Tibial nerve (tissue), 4 donors: ENCODE measurements at regions not wholly inside any gene's neighbourhood (a gene's known extent, or its start where the extent isn't known, plus 50 kb on each side); places are given as distances from the start of the nearest gene placed in this dataset.

Experiments used
- DNase-seq, 2 donors: peaks; one replicate each; pipeline ENCODE4 v3.0.0-alpha.2; 2019; ENCODE audit warnings: low spot score in 2 of 2
- H3K27ac ChIP-seq, 4 donors: fragments of 200-600 bp; sonication (generic) in 3 of 4; one replicate each; pipeline ENCODE4 v1.5.1; 2017 to 2019; ENCODE audit warnings: mild to moderate bottlenecking in 1 of 4
- H3K27me3 ChIP-seq, 2 donors: fragments of 200-600 bp; sonication (generic) in 1 of 2; one replicate each; pipeline versions ENCODE4 v1.5.1 to v1.6.0; 2017 to 2019
- H3K36me3 ChIP-seq, 3 donors: fragments of 200-600 bp; sonication (generic); one replicate each; pipeline ENCODE4 v1.5.1; 2018 to 2019
- H3K4me1 ChIP-seq, 4 donors: fragments of 200-600 bp; sonication (generic) in 3 of 4; one replicate each; pipeline ENCODE4 v1.5.1; 2017 to 2019
- H3K4me3 ChIP-seq, 4 donors: fragments of 200-600 bp; sonication (generic) in 3 of 4; one replicate each; pipeline ENCODE4 v1.5.1; 2017 to 2019; ENCODE audit warnings: mild to moderate bottlenecking in 1 of 4, moderate library complexity in 1 of 4
- H3K9me3 ChIP-seq, 4 donors: fragments of 200-600 bp; sonication (generic) in 3 of 4; one replicate each; pipeline ENCODE4 v1.5.1; 2017 to 2019
- CTCF ChIP-seq, 5 experiments: fragments of 200-600 bp in 3 of 5; fragments of 450-650 bp in 2 of 5; sonication (generic) in 3 of 5; IDR thresholded peaks; one replicate each; pipeline ENCODE4 v1.5.1; 2016 to 2019; ENCODE audit warnings: antibody characterized with exemption in 5 of 5, mild to moderate bottlenecking in 3 of 5, moderate library complexity in 2 of 5
- EP300 ChIP-seq, 2 donors: sonication (generic); formaldehyde crosslinking; IDR thresholded peaks; one replicate each; pipeline ENCODE4 v1.6.1; 2017; ENCODE audit warnings: antibody characterized with exemption in 2 of 2, mild to moderate bottlenecking in 1 of 2
- POLR2A ChIP-seq, 2 donors: fragments of 450-650 bp; IDR thresholded peaks; one replicate each; pipeline ENCODE4 v1.6.1; 2017; ENCODE audit warnings: antibody characterized with exemption in 2 of 2, mild to moderate bottlenecking in 2 of 2, moderate library complexity in 2 of 2
- WGBS, 2 donors: methylation state at CpG; one replicate each; pipeline ENCODE4 v1.1.5; 2018; 5-methylcytosine and 5-hydroxymethylcytosine counted together

- Histone ChIP-seq H3K27me3 (no peaks in the 10 kb centered on the region), H3K4me1 (peaks cover 0 to 14% (median 0%) of the 10 kb centered on the region in 4 donors), H3K4me3 (no peak overlapping the region), H3K36me3 (no peaks in the 10 kb centered on the region), H3K27ac (no peak overlapping the region), H3K9me3 (no peaks in the 10 kb centered on the region)
- DNase-seq = no peak
- 65 to 93% methylated on average over 2 of the region's 2 CpGs for WGBS, 2 donors
- TF ChIP-seq CTCF (IDR thresholded peaks at IDR 0.05) (no peak), EP300 (IDR thresholded peaks at IDR 0.05) (no peak), POLR2A (IDR thresholded peaks at IDR 0.05) (no peak)
These were observed 204.2 kb upstream of the CDKN3 start for GRCh38 chr14:54192610-54193009.

- H3K4me3 ChIP-seq = no peak overlapping the region
- no peaks in the 10 kb centered on the region for H3K27me3 ChIP-seq
- H3K27ac ChIP-seq = no peak overlapping the region
- TF ChIP-seq CTCF (IDR thresholded peaks at IDR 0.05) (no peak), EP300 (IDR thresholded peaks at IDR 0.05) (no peak), POLR2A (IDR thresholded peaks at IDR 0.05) (no peak)
- peaks cover 0 to 14% (median 0%) of the 10 kb centered on the region in 4 donors for H3K4me1 ChIP-seq
- DNase-seq = no peak
- H3K9me3 ChIP-seq = no peaks in the 10 kb centered on the region
- 79 to 86% methylated on average over 3 of the region's 3 CpGs for WGBS, 2 donors
- no peaks in the 10 kb centered on the region for H3K36me3 ChIP-seq
These were observed 202.9 kb upstream of the CDKN3 start for GRCh38 chr14:54193871-54194270.

GRCh38 chr14:54194501-54194900 is 202.3 kb upstream of the CDKN3 start:
- Histone ChIP-seq H3K4me1 (peaks cover 0 to 9% (median 0%) of the 10 kb centered on the region in 4 donors), H3K36me3 (no peaks in the 10 kb centered on the region), H3K27ac (no peak overlapping the region), H3K27me3 (no peaks in the 10 kb centered on the region), H3K9me3 (no peaks in the 10 kb centered on the region), H3K4me3 (no peak overlapping the region)
- DNase-seq = no peak
- WGBS, 2 donors = 46 to 49% methylated on average over 2 of the region's 2 CpGs
- TF ChIP-seq CTCF (IDR thresholded peaks at IDR 0.05) = no peak
- no peak for TF ChIP-seq EP300 (IDR thresholded peaks at IDR 0.05)
- no peak for TF ChIP-seq POLR2A (IDR thresholded peaks at IDR 0.05)

GRCh38 chr14:54197369-54197768 is 199.4 kb upstream of the CDKN3 start:
- no peak for TF ChIP-seq CTCF (IDR thresholded peaks at IDR 0.05)
- TF ChIP-seq POLR2A (IDR thresholded peaks at IDR 0.05) = no peak
- no peak for TF ChIP-seq EP300 (IDR thresholded peaks at IDR 0.05)
- Histone ChIP-seq H3K4me1 (no peaks in the 10 kb centered on the region), H3K9me3 (no peaks in the 10 kb centered on the region), H3K27me3 (no peaks in the 10 kb centered on the region), H3K4me3 (no peak overlapping the region), H3K27ac (no peak overlapping the region), H3K36me3 (no peaks in the 10 kb centered on the region)
- WGBS, 2 donors = 69 to 74% methylated on average over 1 of the region's 1 CpG
- DNase-seq = no peak

GRCh38 chr14:54200726-54201125 is 196.1 kb upstream of the CDKN3 start:
- H3K27ac ChIP-seq = no peak overlapping the region
- no peaks in the 10 kb centered on the region for H3K36me3 ChIP-seq
- H3K4me3 ChIP-seq = no peak overlapping the region
- WGBS, 2 donors = 90 to 93% methylated on average over 2 of the region's 2 CpGs
- no peaks in the 10 kb centered on the region for H3K27me3 ChIP-seq
- no peaks in the 10 kb centered on the region for H3K9me3 ChIP-seq
- DNase-seq = no peak
- H3K4me1 ChIP-seq = no peaks in the 10 kb centered on the region
- TF ChIP-seq POLR2A (IDR thresholded peaks at IDR 0.05) (no peak), CTCF (IDR thresholded peaks at IDR 0.05) (no peak), EP300 (IDR thresholded peaks at IDR 0.05) (no peak)
